ENCODE measurements at regions not wholly inside any gene's neighbourhood (a gene's known extent, or its start where the extent isn't known, plus 50 kb on each side); places are given as distances from the start of the nearest gene placed in this dataset.

- Mint-ChIP-seq H3K36me3 (ENCODE audit: insufficient read depth) (no peaks in the 10 kb centered on the region), H3K27me3 (peaks cover 11% of the 10 kb centered on the region), H3K4me1 (peaks cover 10% of the 10 kb centered on the region), H3K27ac (ENCODE audit: low read depth) (no peak overlapping the region), H3K4me3 (no peak overlapping the region), H3K9me3 (no peaks in the 10 kb centered on the region)
- no peak for ATAC-seq (replicated peaks; ENCODE audit: extremely low read depth, poor library complexity, severe bottlenecking)
- DNase-seq (ENCODE audit: low spot score in 2 of 2): no peak
Observed at GRCh38 chrX:20499763-20500162, 233.1 kb upstream of the RPS6KA3 start.

- Mint-ChIP-seq H3K27ac (ENCODE audit: low read depth) (no peak overlapping the region), H3K9me3 (no peaks in the 10 kb centered on the region), H3K4me3 (no peak overlapping the region), H3K36me3 (ENCODE audit: insufficient read depth) (no peaks in the 10 kb centered on the region), H3K4me1 (peaks cover 10% of the 10 kb centered on the region), H3K27me3 (peaks cover 11% of the 10 kb centered on the region)
- ATAC-seq (replicated peaks; ENCODE audit: extremely low read depth, poor library complexity, severe bottlenecking) (no peak), DNase-seq (ENCODE audit: low spot score in 2 of 2) (no peak)
Observed at GRCh38 chrX:20498851-20499635, 232.3 kb upstream of the RPS6KA3 start.

GRCh38 chrX:20495575-20495974 is 228.9 kb upstream of the RPS6KA3 start:
- no peak for DNase-seq (ENCODE audit: low spot score in 2 of 2)
- Mint-ChIP-seq H3K4me3 (no peak overlapping the region), H3K27ac (ENCODE audit: low read depth) (no peak overlapping the region), H3K9me3 (no peaks in the 10 kb centered on the region), H3K27me3 (no peaks in the 10 kb centered on the region), H3K4me1 (peaks cover 10% of the 10 kb centered on the region), H3K36me3 (ENCODE audit: insufficient read depth) (no peaks in the 10 kb centered on the region)
- ATAC-seq (replicated peaks; ENCODE audit: extremely low read depth, poor library complexity, severe bottlenecking): no peak

- DNase-seq (ENCODE audit: low spot score in 2 of 2) (no peak), ATAC-seq (replicated peaks; ENCODE audit: extremely low read depth, poor library complexity, severe bottlenecking) (no peak)
- no peak overlapping the region for H3K4me3 Mint-ChIP-seq
- no peaks in the 10 kb centered on the region for H3K4me1 Mint-ChIP-seq
- H3K27me3 Mint-ChIP-seq: no peaks in the 10 kb centered on the region
- no peak overlapping the region for H3K27ac Mint-ChIP-seq (ENCODE audit: low read depth)
- peaks cover 2% of the 10 kb centered on the region for H3K36me3 Mint-ChIP-seq (ENCODE audit: insufficient read depth)
- no peaks in the 10 kb centered on the region for H3K9me3 Mint-ChIP-seq
Observed at GRCh38 chrX:20488473-20488872, 221.8 kb upstream of the RPS6KA3 start.

- no peaks in the 10 kb centered on the region for H3K27me3 Mint-ChIP-seq
- H3K4me3 Mint-ChIP-seq: no peak overlapping the region
- no peaks in the 10 kb centered on the region for H3K9me3 Mint-ChIP-seq
- H3K4me1 Mint-ChIP-seq: no peaks in the 10 kb centered on the region
- DNase-seq (ENCODE audit: low spot score in 2 of 2) (no peak), ATAC-seq (replicated peaks; ENCODE audit: extremely low read depth, poor library complexity, severe bottlenecking) (no peak)
- no peak overlapping the region for H3K27ac Mint-ChIP-seq (ENCODE audit: low read depth)
- peaks cover 2% of the 10 kb centered on the region for H3K36me3 Mint-ChIP-seq (ENCODE audit: insufficient read depth)
Observed at GRCh38 chrX:20487227-20487626, 220.5 kb upstream of the RPS6KA3 start.

- H3K4me1 Mint-ChIP-seq: no peaks in the 10 kb centered on the region
- H3K27me3 Mint-ChIP-seq: no peaks in the 10 kb centered on the region
- ATAC-seq (replicated peaks; ENCODE audit: extremely low read depth, poor library complexity, severe bottlenecking) (no peak), DNase-seq (ENCODE audit: low spot score in 2 of 2) (no peak)
- no peaks in the 10 kb centered on the region for H3K9me3 Mint-ChIP-seq
- H3K27ac Mint-ChIP-seq (ENCODE audit: low read depth): no peak overlapping the region
- H3K36me3 Mint-ChIP-seq (ENCODE audit: insufficient read depth): no peaks in the 10 kb centered on the region
- H3K4me3 Mint-ChIP-seq: no peak overlapping the region
Observed at GRCh38 chrX:20481632-20482031, 214.9 kb upstream of the RPS6KA3 start.

- no peak overlapping the region for H3K27ac Mint-ChIP-seq (ENCODE audit: low read depth)
- H3K4me3 Mint-ChIP-seq: no peak overlapping the region
- DNase-seq (ENCODE audit: low spot score in 2 of 2): no peak
- no peak for ATAC-seq (replicated peaks; ENCODE audit: extremely low read depth, poor library complexity, severe bottlenecking)
- H3K36me3 Mint-ChIP-seq (ENCODE audit: insufficient read depth): no peaks in the 10 kb centered on the region
- H3K4me1 Mint-ChIP-seq: no peaks in the 10 kb centered on the region
- H3K9me3 Mint-ChIP-seq: no peaks in the 10 kb centered on the region
- no peaks in the 10 kb centered on the region for H3K27me3 Mint-ChIP-seq
Observed at GRCh38 chrX:20479896-20480295, 213.2 kb upstream of the RPS6KA3 start.

- Mint-ChIP-seq H3K36me3 (ENCODE audit: insufficient read depth) (no peaks in the 10 kb centered on the region), H3K27ac (ENCODE audit: low read depth) (no peak overlapping the region), H3K27me3 (no peaks in the 10 kb centered on the region), H3K4me1 (no peaks in the 10 kb centered on the region), H3K9me3 (no peaks in the 10 kb centered on the region), H3K4me3 (no peak overlapping the region)
- ATAC-seq (replicated peaks; ENCODE audit: extremely low read depth, poor library complexity, severe bottlenecking) (no peak), DNase-seq (ENCODE audit: low spot score in 2 of 2) (no peak)
Observed at GRCh38 chrX:20479048-20479447, 212.3 kb upstream of the RPS6KA3 start.

GRCh38 chrX:20477836-20478524 is 211.3 kb upstream of the RPS6KA3 start:
- no peaks in the 10 kb centered on the region for H3K27me3 Mint-ChIP-seq
- H3K4me1 Mint-ChIP-seq: no peaks in the 10 kb centered on the region
- no peaks in the 10 kb centered on the region for H3K9me3 Mint-ChIP-seq
- H3K36me3 Mint-ChIP-seq (ENCODE audit: insufficient read depth): no peaks in the 10 kb centered on the region
- no peak overlapping the region for H3K27ac Mint-ChIP-seq (ENCODE audit: low read depth)
- no peak for DNase-seq (ENCODE audit: low spot score in 2 of 2)
- H3K4me3 Mint-ChIP-seq: no peak overlapping the region
- ATAC-seq (replicated peaks; ENCODE audit: extremely low read depth, poor library complexity, severe bottlenecking): no peak

- no peaks in the 10 kb centered on the region for H3K27me3 Mint-ChIP-seq
- ATAC-seq (replicated peaks; ENCODE audit: extremely low read depth, poor library complexity, severe bottlenecking): no peak
Observed at GRCh38 chrX:20477219-20477618, 210.5 kb upstream of the RPS6KA3 start.

GRCh38 chrX:20472620-20473258 is 206.0 kb upstream of the RPS6KA3 start:
- Mint-ChIP-seq H3K9me3 (no peaks in the 10 kb centered on the region), H3K36me3 (ENCODE audit: insufficient read depth) (no peaks in the 10 kb centered on the region)

More at GRCh38 chrX:20477219-20477618, 210.5 kb upstream of the RPS6KA3 start:
- no peaks in the 10 kb centered on the region for H3K4me1 Mint-ChIP-seq
- H3K27ac Mint-ChIP-seq (ENCODE audit: low read depth): no peak overlapping the region
- no peaks in the 10 kb centered on the region for H3K9me3 Mint-ChIP-seq
- H3K4me3 Mint-ChIP-seq: no peak overlapping the region
- no peaks in the 10 kb centered on the region for H3K36me3 Mint-ChIP-seq (ENCODE audit: insufficient read depth)
- no peak for DNase-seq (ENCODE audit: low spot score in 2 of 2)

GRCh38 chrX:20472148-20472547 is 205.4 kb upstream of the RPS6KA3 start:
- DNase-seq (ENCODE audit: low spot score in 2 of 2): no peak
- Mint-ChIP-seq H3K4me1 (no peaks in the 10 kb centered on the region), H3K36me3 (ENCODE audit: insufficient read depth) (no peaks in the 10 kb centered on the region), H3K27ac (ENCODE audit: low read depth) (no peak overlapping the region), H3K9me3 (no peaks in the 10 kb centered on the region), H3K27me3 (no peaks in the 10 kb centered on the region), H3K4me3 (no peak overlapping the region)
- ATAC-seq (replicated peaks; ENCODE audit: extremely low read depth, poor library complexity, severe bottlenecking): no peak

More at GRCh38 chrX:20472620-20473258, 206.0 kb upstream of the RPS6KA3 start:
- Mint-ChIP-seq H3K27ac (ENCODE audit: low read depth) (no peak overlapping the region), H3K4me1 (no peaks in the 10 kb centered on the region), H3K27me3 (no peaks in the 10 kb centered on the region), H3K4me3 (no peak overlapping the region)
- DNase-seq (ENCODE audit: low spot score in 2 of 2) (no peak), ATAC-seq (replicated peaks; ENCODE audit: extremely low read depth, poor library complexity, severe bottlenecking) (no peak)

GRCh38 chrX:20471483-20471882 is 204.8 kb upstream of the RPS6KA3 start:
- Mint-ChIP-seq H3K4me3 (no peak overlapping the region), H3K4me1 (no peaks in the 10 kb centered on the region), H3K9me3 (no peaks in the 10 kb centered on the region), H3K27me3 (no peaks in the 10 kb centered on the region), H3K36me3 (ENCODE audit: insufficient read depth) (no peaks in the 10 kb centered on the region), H3K27ac (ENCODE audit: low read depth) (no peak overlapping the region)
- DNase-seq (ENCODE audit: low spot score in 2 of 2): no peak
- ATAC-seq (replicated peaks; ENCODE audit: extremely low read depth, poor library complexity, severe bottlenecking): no peak
